CD1c-positive myeloid dendritic cell (primary cell): ENCODE measurements at regions not wholly inside any gene's neighbourhood (a gene's known extent, or its start where the extent isn't known, plus 50 kb on each side); places are given as distances from the start of the nearest gene placed in this dataset.
"Not testable (repeated sequence)": the region's sequence is repeated elsewhere in the genome, so short reads cannot be mapped to it uniquely, and the experiment has no call there.

Experiments used
- DNase-seq: peaks from one replicate; pipeline ENCODE4 v3.0.0-alpha.2; 2016; ENCODE audit errors: extremely low spot score

- DNase-seq, result no peak
Observed at GRCh38 chr5:88092358-88092757, 176.3 kb downstream of the TMEM161B start.

- no peak for DNase-seq
Observed at GRCh38 chr5:88090506-88090905, 178.1 kb downstream of the TMEM161B start.

- no peak for DNase-seq
Observed at GRCh38 chr5:88089719-88090390, 178.8 kb downstream of the TMEM161B start.

GRCh38 chr5:88085462-88085861, 183.2 kb downstream of the TMEM161B start:
- DNase-seq, result no peak

- no peak for DNase-seq
Observed at GRCh38 chr5:88081877-88082276, 186.8 kb downstream of the TMEM161B start.

GRCh38 chr5:88063813-88064212, 204.8 kb downstream of the TMEM161B start:
- no peak for DNase-seq

GRCh38 chr5:88060194-88060593, 208.5 kb downstream of the TMEM161B start:
- no peak for DNase-seq

GRCh38 chr5:88058625-88059024, 210.0 kb downstream of the TMEM161B start:
- no peak for DNase-seq

- not testable (repeated sequence) for DNase-seq
Observed at GRCh38 chr5:88052468-88052867, 216.2 kb downstream of the TMEM161B start.

GRCh38 chr5:88051148-88051547, 217.5 kb downstream of the TMEM161B start:
- no peak for DNase-seq

GRCh38 chr5:88049737-88050136, 218.9 kb downstream of the TMEM161B start:
- DNase-seq, result no peak

- no peak for DNase-seq
Observed at GRCh38 chr5:88049156-88049555, 219.5 kb downstream of the TMEM161B start.

GRCh38 chr5:88045931-88046461, 222.6 kb downstream of the TMEM161B start:
- no peak for DNase-seq

- DNase-seq, result no peak
Observed at GRCh38 chr5:88045165-88045564, 223.5 kb downstream of the TMEM161B start.

GRCh38 chr5:88034520-88034919, 234.1 kb downstream of the TMEM161B start:
- DNase-seq, result no peak

- DNase-seq, result no peak
Observed at GRCh38 chr5:88033191-88033590, 235.5 kb downstream of the TMEM161B start.

GRCh38 chr5:88029011-88029410, 239.6 kb downstream of the TMEM161B start:
- no peak for DNase-seq

- no peak for DNase-seq
Observed at GRCh38 chr5:88021141-88021540, 247.5 kb downstream of the TMEM161B start.

GRCh38 chr5:88014984-88015383, 253.7 kb downstream of the TMEM161B start:
- DNase-seq, result not testable (repeated sequence)

GRCh38 chr5:88000877-88001276, 267.8 kb downstream of the TMEM161B start:
- no peak for DNase-seq

GRCh38 chr5:87997662-87998061, 271.0 kb downstream of the TMEM161B start:
- no peak for DNase-seq

GRCh38 chr5:87966213-87966612, 302.4 kb downstream of the TMEM161B start:
- DNase-seq, result no peak

- no peak for DNase-seq
Observed at GRCh38 chr5:87954121-87954520, 314.5 kb downstream of the TMEM161B start.

- no peak for DNase-seq
Observed at GRCh38 chr5:87951661-87952060, 317.0 kb downstream of the TMEM161B start.
